Activated B cell treated with CpG ODN at 0.5 μM for 24 hours (primary cell): ENCODE measurements at regions not wholly inside any gene's neighbourhood (a gene's known extent, or its start where the extent isn't known, plus 50 kb on each side); places are given as distances from the start of the nearest gene placed in this dataset.
"Not testable (repeated sequence)": the region's sequence is repeated elsewhere in the genome, so short reads cannot be mapped to it uniquely, and the experiment has no call there.

ENCODE experiments used
- ATAC-seq: fragments of 200-7000 bp; cut with Tn5 transposase; one replicate; pipeline ENCODE4 v1.10.0; 2021; ENCODE audit warnings: low read depth, mild to moderate bottlenecking, moderate library complexity
- CTCF ChIA-PET: fragments of 350-600 bp; sonication (Branson Sonifier 250); formaldehyde crosslinking; loops from one replicate; lab custom pipeline; 2021; ENCODE audit warnings: antibody characterized with exemption; lab: Charles Lee
- POLR2A ChIA-PET: fragments of 350-600 bp; sonication (Branson Sonifier 250); formaldehyde crosslinking; loops from one replicate; lab custom pipeline; 2021; ENCODE audit warnings: antibody characterized with exemption; lab: Charles Lee
- DNase-seq: peaks from one replicate; pipeline ENCODE4 v3.0.0; 2022
- H3K27ac Mint-ChIP-seq: one replicate; pipeline ENCODE4 v1.8.0; 2020; ENCODE audit warnings: mixed read lengths
- H3K27me3 Mint-ChIP-seq: one replicate; pipeline ENCODE4 v1.8.0; 2021; ENCODE audit warnings: mixed read lengths
- H3K36me3 Mint-ChIP-seq: one replicate; pipeline ENCODE4 v1.8.0; 2021; ENCODE audit warnings: low read depth, mixed read lengths
- H3K4me1 Mint-ChIP-seq: one replicate; pipeline ENCODE4 v1.8.0; 2021; ENCODE audit warnings: mixed read lengths
- H3K4me3 Mint-ChIP-seq: one replicate; pipeline ENCODE4 v1.8.0; 2020; ENCODE audit warnings: mild to moderate bottlenecking, mixed read lengths
- H3K9me3 Mint-ChIP-seq: one replicate; pipeline ENCODE4 v1.8.0; 2020; ENCODE audit warnings: mixed read lengths
- CTCF ChIP-seq: fragments of 200-600 bp; IDR thresholded peaks from one replicate; pipeline ENCODE4 v1.8.0; 2022; ENCODE audit warnings: antibody characterized with exemption, mild to moderate bottlenecking
- intact Hi-C: fragments of 100-400 bp; cut with micrococcal nuclease; formaldehyde crosslinking; loops from one replicate; pipeline ENCODE4 v1.15.1; 2024

GRCh38 chr15:70375586-70375985, 277.9 kb upstream of the TLE3 start:
- no peak overlapping the region for H3K4me3 Mint-ChIP-seq
- ChIA-PET POLR2A (no interaction called here), CTCF (no interaction called here)
- no peak overlapping the region for H3K27ac Mint-ChIP-seq
- H3K4me1 Mint-ChIP-seq: peaks cover 18% of the 10 kb centered on the region
- H3K36me3 Mint-ChIP-seq: no peaks in the 10 kb centered on the region
- H3K27me3 Mint-ChIP-seq: peaks cover 16% of the 10 kb centered on the region
- TF ChIP-seq CTCF: no peak
- DNase-seq: no peak
- ATAC-seq: no peak
- intact Hi-C loops: no loop called here
- H3K9me3 Mint-ChIP-seq: no peaks in the 10 kb centered on the region

GRCh38 chr15:70375006-70375431, 277.3 kb upstream of the TLE3 start:
- ChIA-PET POLR2A (no interaction called here), CTCF (no interaction called here)
- Mint-ChIP-seq H3K27ac (no peak overlapping the region), H3K27me3 (peaks cover 16% of the 10 kb centered on the region), H3K4me1 (peaks cover 18% of the 10 kb centered on the region), H3K4me3 (no peak overlapping the region), H3K9me3 (no peaks in the 10 kb centered on the region), H3K36me3 (no peaks in the 10 kb centered on the region)
- DNase-seq (peak; percentile 6), ATAC-seq (no peak)
- TF ChIP-seq CTCF: no peak
- intact Hi-C loops: no loop called here

- no peaks in the 10 kb centered on the region for H3K9me3 Mint-ChIP-seq
- ChIA-PET POLR2A (no interaction called here), CTCF (no interaction called here)
- DNase-seq (no peak), ATAC-seq (no peak)
- H3K4me1 Mint-ChIP-seq: peaks cover 18% of the 10 kb centered on the region
- intact Hi-C loops: no loop called here
- no peak overlapping the region for H3K27ac Mint-ChIP-seq
- H3K4me3 Mint-ChIP-seq: no peak overlapping the region
- no peaks in the 10 kb centered on the region for H3K36me3 Mint-ChIP-seq
- TF ChIP-seq CTCF: no peak
- peaks cover 14% of the 10 kb centered on the region for H3K27me3 Mint-ChIP-seq
Observed at GRCh38 chr15:70374096-70374495, 276.4 kb upstream of the TLE3 start.

- H3K27ac Mint-ChIP-seq, H3K9me3 Mint-ChIP-seq, POLR2A ChIA-PET, intact Hi-C loops, CTCF ChIA-PET, ATAC-seq, H3K4me3 Mint-ChIP-seq, DNase-seq, H3K36me3 Mint-ChIP-seq: not testable (repeated sequence)
- Mint-ChIP-seq H3K4me1 (peaks cover 18% of the 10 kb centered on the region), H3K27me3 (peaks cover 14% of the 10 kb centered on the region)
Observed at GRCh38 chr15:70373439-70373838, 275.7 kb upstream of the TLE3 start.

GRCh38 chr15:70367913-70368705, 270.4 kb upstream of the TLE3 start:
- POLR2A ChIA-PET, H3K27ac Mint-ChIP-seq, H3K27me3 Mint-ChIP-seq: not testable (repeated sequence)

GRCh38 chr15:70364023-70364422, 266.3 kb upstream of the TLE3 start:
- peak; percentile 57 for ATAC-seq
- ChIA-PET CTCF (interaction anchor here (1.1 to 1.5 kb wide), 5 partner anchors 32 to 608 kb away, joined by 3 to 6 read pairs (median 5); no protein-coding TSS in a partner anchor), POLR2A (interaction anchor here (0.6 to 2.1 kb wide), 3 partner anchors 127 to 698 kb away, joined by 3 to 9 read pairs (median 8); no protein-coding TSS in a partner anchor)
- not testable (repeated sequence) for H3K9me3 Mint-ChIP-seq, DNase-seq, H3K4me3 Mint-ChIP-seq, H3K36me3 Mint-ChIP-seq, H3K27me3 Mint-ChIP-seq
- H3K4me1 Mint-ChIP-seq: peaks cover 13% of the 10 kb centered on the region
- H3K27ac Mint-ChIP-seq: peak overlapping the region; percentile 75
- intact Hi-C loops: loop anchor here (5.0 to 10.0 kb wide), 3 partner anchors 37 to 787 kb away; no protein-coding TSS in a partner anchor

More at GRCh38 chr15:70367913-70368705, 270.4 kb upstream of the TLE3 start:
- peaks cover 19% of the 10 kb centered on the region for H3K4me1 Mint-ChIP-seq
- ATAC-seq, H3K9me3 Mint-ChIP-seq, DNase-seq, H3K36me3 Mint-ChIP-seq, H3K4me3 Mint-ChIP-seq, CTCF ChIA-PET: not testable (repeated sequence)
- intact Hi-C loops: loop anchor here (10.0 kb wide), 1 partner anchor 263 kb away; no protein-coding TSS in a partner anchor
